H54 (cell line): ENCODE measurements at regions not wholly inside any gene's neighbourhood (a gene's known extent, or its start where the extent isn't known, plus 50 kb on each side); places are given as distances from the start of the nearest gene placed in this dataset.
A peak's percentile ranks its signal among the peaks of the same experiment; 100 is the strongest.

Experiments used
- DNase-seq: peaks from one replicate; pipeline ENCODE4 v3.0.0; 2011; ENCODE audit warnings: low spot score, mixed read lengths; ENCODE audit not compliant: insufficient read length
- FAIRE-seq: peaks from 3 replicates; lab custom pipeline; 2011; peaks lifted over from hg19 to GRCh38; lab: Jason Lieb, UNC
- POLR2A ChIP-seq: IDR thresholded peaks from 2 replicates; pipeline ENCODE4 v1.6.1; 2011; ENCODE audit warnings: low read depth, mild to moderate bottlenecking, low read length

DNA sequence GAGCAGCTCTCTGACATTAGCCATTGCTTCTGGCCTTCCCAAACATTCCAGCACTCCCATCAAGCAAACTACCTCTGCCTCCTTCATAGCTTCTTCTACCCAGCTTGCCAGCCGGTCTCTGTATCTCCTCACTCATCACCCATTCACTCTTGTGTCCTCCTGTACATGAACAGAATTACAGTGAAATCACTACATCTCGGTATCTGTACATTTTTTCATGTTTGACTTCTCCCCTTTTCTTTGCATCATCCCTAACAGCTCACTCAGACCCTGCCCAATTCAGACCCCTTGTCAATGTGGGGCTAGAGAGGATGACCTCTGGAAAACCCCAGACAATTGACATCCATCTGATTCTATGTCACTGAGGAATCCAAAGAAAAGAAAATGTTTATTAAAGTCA is 335.8 kb downstream of the TNS1 start:
- FAIRE-seq, result no peak
- TF ChIP-seq POLR2A, result no peak

DNA sequence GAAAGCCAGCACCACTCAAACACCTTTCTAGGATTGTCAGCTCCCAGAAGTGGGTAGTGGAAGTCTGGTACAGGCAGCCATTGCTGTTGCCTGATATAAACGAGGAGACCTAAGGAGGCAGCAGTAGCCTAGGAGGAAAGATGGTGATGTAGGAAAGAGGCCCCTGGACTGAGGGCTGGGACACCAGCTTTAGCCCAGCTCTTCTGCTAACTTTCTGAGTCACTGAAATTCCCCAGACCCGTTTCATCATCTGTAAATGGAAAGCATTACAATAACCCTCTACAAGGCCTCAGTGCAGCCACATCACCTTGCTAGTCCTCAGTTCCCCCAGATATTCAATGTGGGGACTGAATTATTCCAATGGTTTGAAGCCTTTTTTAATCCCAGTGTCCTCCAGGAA is 336.5 kb downstream of the TNS1 start:
- FAIRE-seq, result no peak
- TF ChIP-seq POLR2A, result no peak
- no peak for DNase-seq

More for the DNA sequence above, 335.8 kb downstream of the TNS1 start:
- DNase-seq, result no peak

DNA sequence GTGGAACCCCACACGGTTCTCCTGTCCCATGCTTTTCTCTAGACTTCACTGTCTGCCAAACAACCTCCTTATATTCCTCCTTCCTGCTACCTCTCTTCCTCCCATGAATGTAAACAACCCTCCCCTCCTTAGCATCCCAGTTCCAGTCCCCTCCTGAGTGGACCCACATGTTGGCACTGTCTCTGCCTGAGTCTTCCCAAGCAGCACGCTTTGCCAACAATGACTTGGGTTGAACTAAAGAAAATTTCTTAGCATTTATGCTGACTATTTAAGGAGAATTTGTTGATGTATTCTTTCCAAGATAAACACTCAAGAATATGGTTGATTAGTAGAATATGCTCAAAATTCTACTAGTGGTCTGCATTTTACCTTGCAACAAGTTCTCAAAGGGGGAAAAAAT is 338.0 kb downstream of the TNS1 start:
- DNase-seq (no peak), FAIRE-seq (no peak)
- no peak for TF ChIP-seq POLR2A

DNA sequence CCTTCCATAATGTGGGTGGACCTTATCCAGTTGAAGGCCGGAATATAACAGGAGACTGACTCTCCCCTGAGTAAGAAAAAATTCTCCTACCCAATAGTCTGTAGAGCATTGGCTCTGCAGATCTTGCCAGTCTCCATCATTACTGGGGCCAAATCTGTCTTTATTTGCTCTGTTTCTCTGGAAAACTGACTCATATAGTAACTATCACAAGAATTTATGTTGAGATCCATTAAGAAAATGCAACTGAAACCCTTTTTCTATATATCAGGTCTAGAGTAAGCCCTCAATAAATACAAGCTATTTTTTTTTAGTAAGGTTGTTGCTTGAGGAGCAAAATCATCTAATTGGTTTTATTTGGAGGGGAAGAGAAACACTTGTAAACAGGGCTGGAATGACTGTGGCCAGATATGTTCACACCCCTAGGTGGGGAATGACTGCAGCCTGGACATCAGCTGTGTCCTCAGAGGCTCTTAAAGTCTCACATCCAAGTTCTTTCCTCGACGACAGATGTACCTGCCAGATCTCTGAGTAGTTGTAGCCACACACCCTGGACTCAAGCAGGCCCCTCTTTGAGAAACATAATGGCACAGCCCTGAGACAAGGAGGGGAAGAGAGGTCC is 339.7 kb downstream of the TNS1 start:
- no peak for TF ChIP-seq POLR2A
- DNase-seq, result no peak
- FAIRE-seq, result no peak

DNA sequence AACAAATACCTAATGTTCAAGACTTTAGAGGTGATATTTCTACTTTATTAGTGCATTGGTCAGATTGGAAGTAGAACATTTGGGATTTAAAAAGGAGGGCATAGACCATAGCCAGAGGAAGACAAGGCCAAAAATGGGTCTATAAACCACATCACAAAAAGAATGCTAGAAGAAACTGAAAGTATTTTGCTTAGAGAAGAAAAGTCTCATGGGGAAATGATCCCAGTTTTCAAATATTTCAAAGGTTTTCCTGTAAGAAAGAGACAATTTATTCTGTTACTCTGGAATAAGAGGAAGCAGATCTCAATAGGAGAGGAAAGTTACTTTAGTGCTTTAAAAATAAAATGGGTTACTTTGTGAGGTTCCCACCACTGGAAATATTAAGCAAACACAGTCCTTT is 341.4 kb downstream of the TNS1 start:
- DNase-seq (no peak), FAIRE-seq (no peak)
- no peak for TF ChIP-seq POLR2A

DNA sequence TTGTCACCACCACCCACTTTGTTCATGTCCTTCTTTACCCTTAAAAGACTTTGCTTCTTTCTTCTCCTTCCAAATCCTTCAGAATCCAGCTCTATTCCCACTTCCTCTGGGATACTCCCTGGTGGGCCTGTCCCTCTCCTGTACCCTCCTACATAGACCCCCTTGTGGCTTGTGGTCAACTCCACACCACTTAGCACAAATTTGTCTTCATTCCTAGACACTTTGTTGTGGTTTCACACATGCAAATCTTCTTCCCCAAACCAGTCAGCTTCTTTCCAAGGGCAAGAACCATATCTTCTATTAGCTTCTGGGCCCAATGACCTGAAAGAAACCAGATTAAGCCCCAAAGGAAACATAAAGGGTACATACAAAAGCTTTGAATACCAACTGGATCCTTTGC is 342.4 kb downstream of the TNS1 start:
- no peak for TF ChIP-seq POLR2A
- FAIRE-seq, result no peak
- no peak for DNase-seq

DNA sequence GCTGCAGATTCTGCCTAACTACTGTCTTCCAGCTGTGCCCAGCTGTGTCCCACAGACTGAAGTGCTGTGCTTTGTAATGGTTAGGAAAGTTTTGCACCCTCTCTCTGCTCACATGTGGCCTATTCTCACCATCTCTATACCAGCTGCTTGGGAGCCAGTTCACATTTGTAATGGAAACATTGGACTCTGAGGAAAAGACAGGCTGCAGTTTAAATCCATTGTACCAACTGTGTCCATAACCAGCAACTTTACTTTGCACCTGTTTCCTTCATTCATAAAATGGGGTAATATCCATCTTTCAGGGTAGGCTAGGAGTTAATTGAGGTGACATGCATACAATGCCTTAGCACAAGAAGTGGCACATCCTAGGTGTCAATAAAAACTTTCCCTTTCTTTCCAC is 344.0 kb downstream of the TNS1 start:
- FAIRE-seq (no peak), DNase-seq (no peak)
- no peak for TF ChIP-seq POLR2A

DNA sequence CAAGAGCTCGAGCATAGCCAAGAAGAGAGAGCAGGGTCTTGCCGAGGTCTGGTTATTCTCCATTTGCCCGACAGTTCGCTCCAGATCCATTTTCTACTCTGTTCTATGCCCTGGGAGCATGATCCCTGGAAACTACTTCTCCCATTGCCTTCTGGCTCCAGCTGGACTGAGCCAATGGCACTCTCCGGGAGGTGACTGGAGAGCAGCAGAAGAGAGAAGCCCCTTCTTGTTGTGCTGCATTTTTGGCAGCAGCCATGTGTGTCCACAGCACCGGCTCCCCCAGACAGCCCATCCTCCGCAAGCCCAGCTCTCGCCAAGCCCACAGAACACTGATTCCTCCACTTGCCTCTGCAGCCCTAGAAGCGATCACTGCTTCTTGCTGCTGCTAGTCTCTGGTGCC is 345.5 kb downstream of the TNS1 start:
- TF ChIP-seq POLR2A, result no peak
- FAIRE-seq, result no peak
- DNase-seq, result no peak

DNA sequence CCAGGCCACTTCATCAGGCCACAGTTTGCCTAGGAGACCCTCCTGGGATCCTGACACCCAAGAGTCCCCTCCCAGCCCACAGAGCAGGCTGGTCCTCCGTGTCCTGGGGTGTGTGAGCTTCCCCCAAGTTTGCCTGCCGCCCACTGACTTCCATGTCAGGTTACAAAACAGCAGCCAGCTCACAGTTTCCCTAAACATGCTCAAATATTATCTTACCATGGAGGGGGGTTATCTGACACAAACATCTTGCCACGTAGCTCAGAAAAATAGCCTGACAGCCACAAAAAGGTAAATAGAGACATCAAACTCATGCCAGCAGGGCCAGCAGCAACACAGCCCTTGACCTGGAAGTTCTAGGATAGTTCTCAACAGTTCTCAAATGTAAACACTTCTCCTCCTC is 346.5 kb downstream of the TNS1 start:
- FAIRE-seq (no peak), DNase-seq (no peak)
- no peak for TF ChIP-seq POLR2A

DNA sequence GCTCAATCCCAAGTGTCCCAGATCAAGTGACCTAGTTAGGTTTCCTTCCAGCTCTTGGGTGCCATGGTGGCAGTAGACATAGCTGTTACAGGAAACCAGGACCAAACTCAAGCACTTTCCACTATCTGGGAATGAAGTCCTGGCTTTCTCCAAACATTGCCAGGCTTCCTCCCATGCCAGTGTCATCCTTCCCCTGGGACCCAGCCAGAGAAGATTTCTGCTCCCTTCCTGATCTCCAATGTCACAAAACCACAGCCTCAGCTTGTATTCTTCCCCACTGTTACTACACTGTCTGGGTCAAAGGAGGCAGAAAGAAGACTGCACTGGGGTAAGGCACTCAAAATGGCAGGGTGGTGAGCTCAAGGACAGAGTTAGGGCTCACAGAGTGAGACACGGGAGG is 347.1 kb downstream of the TNS1 start:
- no peak for TF ChIP-seq POLR2A
- FAIRE-seq (no peak), DNase-seq (no peak)

DNA sequence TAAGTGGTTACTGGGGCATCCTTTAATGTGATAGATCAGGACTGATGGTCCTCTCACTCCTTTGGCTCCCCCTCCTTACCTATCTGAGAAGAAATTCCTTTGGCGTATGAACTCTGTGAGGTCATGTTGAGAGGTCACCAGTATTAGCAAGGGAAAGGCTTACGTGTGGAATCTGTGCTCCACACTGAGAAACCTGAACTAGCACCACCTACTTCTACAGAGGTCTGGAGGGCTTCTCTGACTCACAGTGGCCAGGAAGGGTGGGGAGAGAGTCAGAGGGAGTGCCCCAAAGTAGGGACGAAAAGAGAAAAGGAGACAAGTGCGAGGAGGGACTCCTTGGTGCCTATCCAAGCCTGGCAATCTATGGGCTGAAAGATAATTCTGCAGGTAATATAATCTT is 348.6 kb downstream of the TNS1 start:
- DNase-seq (no peak), FAIRE-seq (no peak)
- no peak for TF ChIP-seq POLR2A

DNA sequence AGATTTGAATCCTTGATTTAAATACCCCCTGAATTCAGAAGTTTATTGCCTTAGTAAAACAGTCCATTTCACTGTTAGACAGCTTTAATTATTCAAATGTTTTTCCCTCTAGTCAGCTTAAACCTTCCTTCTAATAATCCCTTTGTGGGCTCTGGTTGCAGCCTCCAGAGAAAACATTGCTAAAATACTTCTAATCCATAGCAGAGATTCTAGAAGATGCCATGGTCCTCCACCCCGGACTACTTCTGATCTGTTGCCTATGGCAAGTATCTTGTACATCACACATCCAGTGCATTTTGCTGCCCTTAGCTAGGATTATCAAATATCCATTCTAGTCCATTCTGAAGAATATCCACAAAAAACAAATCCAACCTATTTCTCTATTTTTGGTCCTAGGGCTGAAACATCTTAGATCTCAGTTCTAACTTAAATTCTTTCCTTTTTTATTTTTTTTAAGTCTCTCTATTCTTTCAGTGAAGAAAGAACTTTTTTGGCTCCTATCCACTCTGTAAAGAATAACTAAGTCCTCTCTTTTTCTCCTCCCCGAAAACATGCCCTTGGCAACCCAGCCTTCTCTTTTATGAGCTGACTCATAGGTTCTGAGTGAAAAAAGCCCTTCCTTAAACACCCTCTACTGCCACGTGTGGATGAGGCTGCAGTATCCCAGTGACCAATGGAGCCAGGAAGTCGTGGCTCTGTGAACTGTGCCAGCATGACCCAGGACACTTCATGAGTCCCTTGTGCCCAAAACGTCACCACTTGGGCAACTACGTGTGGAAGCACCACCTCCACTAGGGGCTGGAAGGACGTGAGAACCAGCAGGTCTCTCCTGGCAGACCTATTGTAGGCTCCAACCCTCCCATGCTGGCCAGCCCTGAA is 349.8 kb downstream of the TNS1 start:
- DNase-seq (peak; percentile 40), FAIRE-seq (no peak)
- 0 out of 2 replicates have a peak, but pooled peaks have one; percentile 16 for TF ChIP-seq POLR2A

DNA sequence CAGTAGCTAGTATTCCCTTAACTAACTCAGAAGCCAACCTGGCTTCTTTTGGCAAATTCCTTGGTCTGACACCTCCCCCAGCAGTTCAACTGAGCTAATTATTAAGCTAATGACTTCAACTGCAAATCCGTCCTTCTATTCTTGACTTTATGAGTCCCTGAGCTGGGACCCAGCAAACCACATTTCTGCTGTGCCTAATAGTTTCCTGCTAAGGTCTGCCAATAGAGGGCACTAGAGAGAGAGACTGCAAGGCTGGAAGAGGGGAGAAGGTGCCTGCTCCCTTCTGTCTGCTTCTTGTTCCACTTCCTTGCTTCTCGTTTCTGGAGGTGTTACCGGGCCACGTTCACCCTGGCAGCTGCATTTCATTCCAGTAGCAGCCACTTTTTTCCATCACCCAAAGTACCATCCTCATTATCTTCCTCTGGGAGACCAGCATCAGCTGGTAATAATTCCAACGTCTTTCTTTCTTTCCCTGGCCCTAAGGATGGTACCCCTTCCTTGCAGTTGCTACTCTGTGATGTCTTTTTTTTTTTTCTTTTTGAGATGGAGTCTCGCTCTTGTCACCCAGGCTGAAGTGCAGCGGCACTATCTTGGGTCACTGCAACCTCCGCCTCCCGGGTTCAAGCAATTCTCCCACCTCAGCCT is 352.0 kb downstream of the TNS1 start:
- DNase-seq, result peak; percentile 39
- no peak for TF ChIP-seq POLR2A
- no peak for FAIRE-seq

DNA sequence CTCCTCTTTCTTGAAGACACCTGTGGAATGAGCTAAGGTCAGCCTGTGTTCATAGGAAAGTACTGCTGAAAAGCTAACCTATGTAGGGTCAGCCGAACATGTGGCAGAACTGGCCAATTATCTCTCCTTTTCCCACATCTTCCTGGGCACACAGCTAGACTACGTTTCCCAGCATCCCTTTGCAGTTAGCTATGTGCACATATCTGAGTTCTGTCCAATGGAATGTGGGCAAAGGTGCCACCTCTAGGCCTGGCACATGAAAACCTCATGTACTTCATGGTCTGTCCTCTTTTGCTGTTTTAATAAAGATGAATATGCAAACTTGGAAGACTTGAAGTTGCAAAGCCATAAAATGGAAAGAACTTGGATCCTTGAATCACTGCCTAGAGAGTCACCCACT is 352.6 kb downstream of the TNS1 start:
- DNase-seq (no peak), FAIRE-seq (no peak)
- no peak for TF ChIP-seq POLR2A

DNA sequence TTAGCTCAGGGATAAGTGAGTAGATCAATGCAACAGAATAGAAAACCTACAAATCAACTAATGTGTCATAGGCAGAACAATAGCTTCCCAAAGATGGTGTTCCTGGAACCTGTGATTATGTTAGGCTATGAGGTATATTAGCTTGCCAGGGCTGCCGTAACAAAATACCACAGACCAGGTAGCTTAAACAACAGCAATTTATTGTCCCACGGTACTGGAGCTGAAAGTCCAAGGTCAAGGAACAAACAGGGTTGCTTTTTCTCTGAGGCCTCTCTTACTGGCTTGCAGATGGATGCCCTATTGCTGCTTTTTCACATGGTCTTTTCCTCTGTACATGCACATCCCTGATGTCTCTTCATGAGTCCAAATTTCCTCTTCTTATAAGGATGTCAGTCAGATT is 354.9 kb downstream of the TNS1 start:
- TF ChIP-seq POLR2A, result no peak
- no peak for DNase-seq
- FAIRE-seq, result no peak
